HG02642 (cell line): ENCODE measurements at regions not wholly inside any gene's neighbourhood (a gene's known extent, or its start where the extent isn't known, plus 50 kb on each side); places are given as distances from the start of the nearest gene placed in this dataset.
"Not testable (repeated sequence)": the region's sequence is repeated elsewhere in the genome, so short reads cannot be mapped to it uniquely, and the experiment has no call there.

ENCODE experiments used
- ATAC-seq: cut with Tn5 transposase; IDR thresholded peaks from one replicate; pipeline ENCODE4 v1.9.1; 2021; ENCODE audit warnings: mild to moderate bottlenecking; ENCODE audit not compliant: unreplicated experiment, poor library complexity

GRCh38 chr6:40661726-40662125 is 74.6 kb upstream of the LRFN2 start:
- ATAC-seq = no peak

- not testable (repeated sequence) for ATAC-seq
Observed at GRCh38 chr6:40656772-40657171, 69.6 kb upstream of the LRFN2 start.

- no peak for ATAC-seq
Observed at GRCh38 chr6:40654828-40655227, 67.7 kb upstream of the LRFN2 start.

GRCh38 chr6:40645043-40645442 is 57.9 kb upstream of the LRFN2 start:
- ATAC-seq = no peak

GRCh38 chr6:40642837-40643236 is 55.7 kb upstream of the LRFN2 start:
- ATAC-seq = no peak

GRCh38 chr6:40642190-40642589 is 55.0 kb upstream of the LRFN2 start:
- ATAC-seq = no peak

GRCh38 chr6:40640599-40641227 is 53.5 kb upstream of the LRFN2 start:
- no peak for ATAC-seq
